ENCODE measurements at regions not wholly inside any gene's neighbourhood (a gene's known extent, or its start where the extent isn't known, plus 50 kb on each side); places are given as distances from the start of the nearest gene placed in this dataset.

DNA sequence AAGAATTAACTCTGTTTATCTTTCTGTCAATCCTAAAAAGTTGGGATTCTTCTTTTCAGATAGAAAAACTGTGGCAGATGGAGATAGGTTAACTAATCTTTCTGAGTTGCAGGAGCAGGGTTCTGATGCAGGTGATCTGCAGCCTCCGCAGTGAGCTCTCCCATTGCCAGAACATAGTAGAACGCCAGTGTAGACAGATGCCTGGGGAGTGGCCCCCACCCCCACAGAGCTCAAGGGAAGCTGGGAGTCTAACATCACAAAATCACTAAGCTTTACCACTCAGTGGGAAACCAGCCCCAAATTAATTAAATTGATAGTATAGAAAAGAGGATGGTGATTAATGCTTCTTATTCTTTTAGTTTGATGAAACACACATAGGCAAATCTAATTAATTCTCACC lies 295.0 kb upstream of the ATP10A start:
- H3K4me3 ChIP-seq, result no peak overlapping the region
- intact Hi-C loops (cut with DNase I; ENCODE audit: low total_unique reads), result no loop called here
- peaks cover 0 to 9% (median 3%) of the 10 kb centered on the region in 4 donors for H3K9me3 ChIP-seq
- peaks cover 0 to 14% (median 0%) of the 10 kb centered on the region in 3 donors for H3K27me3 ChIP-seq
- H3K4me1 ChIP-seq, result peaks cover 0 to 12% (median 0%) of the 10 kb centered on the region in 4 donors
- no peak for DNase-seq
- WGBS, 5 donors, result 86 to 98% (median 93%) methylated on average over 2 of the region's 2 CpGs
- H3K27ac ChIP-seq, result no peak overlapping the region
- TF ChIP-seq, protein P1, sequence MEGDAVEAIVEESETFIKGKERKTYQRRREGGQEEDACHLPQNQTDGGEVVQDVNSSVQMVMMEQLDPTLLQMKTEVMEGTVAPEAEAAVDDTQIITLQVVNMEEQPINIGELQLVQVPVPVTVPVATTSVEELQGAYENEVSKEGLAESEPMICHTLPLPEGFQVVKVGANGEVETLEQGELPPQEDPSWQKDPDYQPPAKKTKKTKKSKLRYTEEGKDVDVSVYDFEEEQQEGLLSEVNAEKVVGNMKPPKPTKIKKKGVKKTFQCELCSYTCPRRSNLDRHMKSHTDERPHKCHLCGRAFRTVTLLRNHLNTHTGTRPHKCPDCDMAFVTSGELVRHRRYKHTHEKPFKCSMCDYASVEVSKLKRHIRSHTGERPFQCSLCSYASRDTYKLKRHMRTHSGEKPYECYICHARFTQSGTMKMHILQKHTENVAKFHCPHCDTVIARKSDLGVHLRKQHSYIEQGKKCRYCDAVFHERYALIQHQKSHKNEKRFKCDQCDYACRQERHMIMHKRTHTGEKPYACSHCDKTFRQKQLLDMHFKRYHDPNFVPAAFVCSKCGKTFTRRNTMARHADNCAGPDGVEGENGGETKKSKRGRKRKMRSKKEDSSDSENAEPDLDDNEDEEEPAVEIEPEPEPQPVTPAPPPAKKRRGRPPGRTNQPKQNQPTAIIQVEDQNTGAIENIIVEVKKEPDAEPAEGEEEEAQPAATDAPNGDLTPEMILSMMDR (IDR thresholded peaks at IDR 0.05), result no peak
- TF ChIP-seq EP300 (IDR thresholded peaks at IDR 0.05) (no peak), POLR2A (IDR thresholded peaks at IDR 0.05) (no peak), POLR2AphosphoS5 (IDR thresholded peaks at IDR 0.05) (no peak)
- no peaks in the 10 kb centered on the region for H3K36me3 ChIP-seq

DNA sequence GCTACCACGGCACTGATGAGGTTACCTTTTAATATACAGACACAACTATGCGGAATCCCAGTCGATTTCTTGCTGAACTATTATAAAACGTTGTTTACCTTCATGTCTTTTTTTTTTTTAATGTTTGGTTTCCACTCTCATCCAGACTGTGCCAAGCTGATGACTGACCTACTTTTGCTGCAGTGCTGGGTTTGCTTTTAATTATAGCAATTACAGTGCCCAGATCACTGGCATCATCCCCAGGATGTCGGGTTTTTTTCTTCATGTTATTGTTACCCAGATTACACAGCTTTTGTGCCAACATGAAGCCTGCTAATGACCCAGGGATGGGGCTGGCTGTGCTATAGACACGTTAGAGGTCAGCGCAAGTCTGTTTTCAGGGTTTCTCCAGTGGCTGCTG lies 294.0 kb upstream of the ATP10A start:
- intact Hi-C loops (cut with DNase I; ENCODE audit: low total_unique reads), result no loop called here

DNA sequence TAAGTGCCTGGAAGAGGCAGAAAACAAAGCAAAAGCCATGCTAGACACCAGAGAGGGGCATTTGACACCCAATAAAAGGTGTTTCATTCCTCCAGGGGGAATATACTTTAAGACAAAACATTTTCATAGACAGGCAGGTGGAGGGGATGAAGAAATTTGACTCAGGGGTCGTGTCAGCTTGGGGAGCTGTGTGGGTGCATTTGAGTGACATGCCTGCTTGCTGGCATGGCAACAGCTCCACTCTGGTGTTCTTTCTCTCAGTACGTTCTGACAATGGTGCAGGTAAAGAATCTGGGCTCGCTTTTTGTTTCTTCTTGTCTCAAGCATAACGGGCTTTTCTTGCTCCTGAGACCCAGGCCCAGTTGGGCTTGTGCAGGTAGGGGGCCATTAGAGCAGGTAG lies 292.9 kb upstream of the ATP10A start:
- no peak for DNase-seq
- peaks cover 0 to 11% (median 3%) of the 10 kb centered on the region in 4 donors for H3K9me3 ChIP-seq
- H3K27me3 ChIP-seq, result peaks cover 0 to 9% (median 0%) of the 10 kb centered on the region in 3 donors
- TF ChIP-seq, protein P1 (IDR thresholded peaks at IDR 0.05), result no peak
- TF ChIP-seq EP300 (IDR thresholded peaks at IDR 0.05), result no peak
- TF ChIP-seq POLR2A (IDR thresholded peaks at IDR 0.05), result no peak
- TF ChIP-seq POLR2AphosphoS5 (IDR thresholded peaks at IDR 0.05), result no peak
- intact Hi-C loops (cut with DNase I; ENCODE audit: low total_unique reads), result no loop called here
- H3K4me3 ChIP-seq, result no peak overlapping the region
- no peaks in the 10 kb centered on the region for H3K36me3 ChIP-seq
- WGBS, 5 donors, result 57 to 66% (median 63%) methylated on average over 4 of the region's 4 CpGs
- peaks cover 0 to 12% (median 0%) of the 10 kb centered on the region in 4 donors for H3K4me1 ChIP-seq
- no peak overlapping the region for H3K27ac ChIP-seq

More for the DNA sequence above, 294.0 kb upstream of the ATP10A start:
- 58 to 68% (median 58%) methylated on average over 7 of the region's 7 CpGs for WGBS, 5 donors
- H3K36me3 ChIP-seq, result no peaks in the 10 kb centered on the region
- TF ChIP-seq POLR2AphosphoS5 (IDR thresholded peaks at IDR 0.05), result no peak
- TF ChIP-seq EP300 (IDR thresholded peaks at IDR 0.05), result no peak
- TF ChIP-seq, protein P1 (IDR thresholded peaks at IDR 0.05), result no peak
- TF ChIP-seq POLR2A (IDR thresholded peaks at IDR 0.05), result no peak
- peaks cover 0 to 12% (median 0%) of the 10 kb centered on the region in 4 donors for H3K4me1 ChIP-seq
- peaks cover 0 to 11% (median 3%) of the 10 kb centered on the region in 4 donors for H3K9me3 ChIP-seq
- H3K4me3 ChIP-seq, result no peak overlapping the region
- peaks cover 0 to 14% (median 0%) of the 10 kb centered on the region in 3 donors for H3K27me3 ChIP-seq
- H3K27ac ChIP-seq, result peak overlapping the region in 1 of 5 donors; percentile 38
- peak in 1 of 2 donors; percentile 35 for DNase-seq

DNA sequence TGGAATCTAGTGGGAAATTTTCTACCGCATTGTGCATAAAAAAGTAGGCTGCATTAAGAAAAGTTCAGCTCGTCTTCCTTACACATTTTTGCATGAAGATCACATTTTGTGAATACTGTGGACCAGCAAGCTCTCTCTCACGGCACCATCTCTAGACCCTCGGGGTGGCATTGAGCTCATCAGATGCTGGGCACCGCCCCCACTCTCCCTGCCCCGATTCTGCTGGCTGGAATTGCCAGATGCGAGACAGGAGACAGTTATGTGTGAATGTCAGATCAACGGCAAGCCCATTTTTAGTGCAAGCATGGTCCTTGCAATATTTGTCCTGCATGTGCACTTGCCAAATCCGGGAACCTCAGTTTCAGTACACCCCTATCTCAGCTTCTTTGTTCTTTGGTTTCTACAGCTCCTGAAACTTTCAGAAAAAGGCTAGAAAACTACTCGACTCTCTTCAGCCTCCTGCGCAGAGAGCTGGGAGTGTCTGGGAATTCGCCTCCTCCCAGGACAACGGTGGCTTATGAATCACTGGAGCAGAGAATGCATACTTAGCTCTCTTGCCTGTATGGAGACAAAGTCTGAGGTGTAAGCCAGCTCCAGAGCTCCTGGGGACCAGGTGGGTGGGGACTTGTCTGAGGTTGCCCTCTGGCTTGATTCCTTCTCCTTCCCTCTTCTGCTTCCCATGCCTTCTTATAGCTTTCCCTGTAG lies 285.2 kb upstream of the ATP10A start:
- WGBS, 5 donors, result 82 to 88% (median 85%) methylated on average over 13 of the region's 13 CpGs
- H3K9me3 ChIP-seq, result peaks cover 0 to 3% (median 0%) of the 10 kb centered on the region in 4 donors
- TF ChIP-seq POLR2AphosphoS5 (IDR thresholded peaks at IDR 0.05), result no peak
- H3K4me3 ChIP-seq, result no peak overlapping the region
- H3K27ac ChIP-seq, result no peak overlapping the region
- peaks cover 0 to 6% (median 0%) of the 10 kb centered on the region in 3 donors for H3K27me3 ChIP-seq
- no peak for DNase-seq
- intact Hi-C loops (cut with DNase I; ENCODE audit: low total_unique reads), result no loop called here
- H3K36me3 ChIP-seq, result no peaks in the 10 kb centered on the region
- no peaks in the 10 kb centered on the region for H3K4me1 ChIP-seq

DNA sequence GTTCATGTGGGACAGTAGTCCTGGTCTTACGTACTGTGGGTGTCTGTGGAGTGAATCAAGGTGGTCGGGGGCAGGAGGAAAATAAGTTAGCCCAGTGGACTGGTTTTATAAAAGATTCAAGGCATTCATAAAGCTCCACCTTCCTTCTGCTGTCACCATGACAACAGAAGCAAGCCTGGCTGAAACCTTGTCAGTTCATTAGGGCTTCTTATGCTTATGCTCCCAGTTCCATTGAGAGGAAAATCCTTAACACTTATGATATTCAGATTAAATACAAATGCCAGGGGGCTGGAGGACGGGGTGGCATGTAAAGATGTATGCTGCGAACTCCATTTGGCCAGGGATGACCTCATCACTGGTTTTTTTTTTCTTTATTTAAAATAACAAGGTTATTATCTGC lies 283.1 kb upstream of the ATP10A start:
- TF ChIP-seq POLR2AphosphoS5 (IDR thresholded peaks at IDR 0.05) (no peak), EP300 (IDR thresholded peaks at IDR 0.05) (no peak), POLR2A (IDR thresholded peaks at IDR 0.05) (no peak)
- TF ChIP-seq, protein P1 (IDR thresholded peaks at IDR 0.05), result no peak

More for the DNA sequence above, 283.1 kb upstream of the ATP10A start:
- no peak overlapping the region for H3K4me3 ChIP-seq
- no peak overlapping the region for H3K27ac ChIP-seq
- intact Hi-C loops (cut with DNase I; ENCODE audit: low total_unique reads), result no loop called here
- WGBS, 5 donors, result 54 to 64% (median 60%) methylated on average over 4 of the region's 4 CpGs
- H3K36me3 ChIP-seq, result no peaks in the 10 kb centered on the region
- peaks cover 0 to 6% (median 0%) of the 10 kb centered on the region in 3 donors for H3K27me3 ChIP-seq
- H3K4me1 ChIP-seq, result no peaks in the 10 kb centered on the region
- H3K9me3 ChIP-seq, result no peaks in the 10 kb centered on the region
- no peak for DNase-seq
